ENCODE measurements at regions not wholly inside any gene's neighbourhood (a gene's known extent, or its start where the extent isn't known, plus 50 kb on each side); places are given as distances from the start of the nearest gene placed in this dataset.

GRCh38 chr10:10797513-10797912, 220.2 kb upstream of the CELF2 start:
- TF ChIP-seq CTCF (conservative IDR thresholded peaks at IDR 0.05), result no peak
- no peak for TF ChIP-seq EZH2 (IDR thresholded peaks at IDR 0.05; ENCODE audit: low read depth)
